GM21576 (cell line): ENCODE measurements at regions not wholly inside any gene's neighbourhood (a gene's known extent, or its start where the extent isn't known, plus 50 kb on each side); places are given as distances from the start of the nearest gene placed in this dataset.
"Not testable (repeated sequence)": the region's sequence is repeated elsewhere in the genome, so short reads cannot be mapped to it uniquely, and the experiment has no call there.

ENCODE experiments used
- ATAC-seq: cut with Tn5 transposase; IDR thresholded peaks from one replicate; pipeline ENCODE4 v1.9.1; 2021; ENCODE audit warnings: mild to moderate bottlenecking, moderate library complexity; ENCODE audit not compliant: unreplicated experiment

DNA sequence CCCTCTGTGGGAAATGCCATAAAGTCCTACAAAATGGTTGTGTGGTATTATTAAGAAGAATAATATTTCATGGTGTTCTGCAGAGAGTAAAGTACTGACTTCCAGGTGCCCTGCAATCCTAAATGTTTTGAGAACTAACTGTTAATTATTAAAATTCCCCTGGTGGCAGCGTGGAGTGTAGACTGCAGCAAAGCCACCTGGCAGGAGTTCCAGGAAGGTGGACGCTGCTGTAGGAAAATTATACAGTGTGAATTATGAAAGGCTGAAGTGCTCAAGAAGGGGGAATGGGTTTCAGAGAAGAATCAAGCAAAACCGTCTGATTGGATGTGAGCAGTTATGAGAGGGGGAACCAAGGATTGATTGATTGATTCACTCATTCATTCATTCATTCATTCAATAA, 572.4 kb upstream of the PPP2R3A start:
- no peak for ATAC-seq

DNA sequence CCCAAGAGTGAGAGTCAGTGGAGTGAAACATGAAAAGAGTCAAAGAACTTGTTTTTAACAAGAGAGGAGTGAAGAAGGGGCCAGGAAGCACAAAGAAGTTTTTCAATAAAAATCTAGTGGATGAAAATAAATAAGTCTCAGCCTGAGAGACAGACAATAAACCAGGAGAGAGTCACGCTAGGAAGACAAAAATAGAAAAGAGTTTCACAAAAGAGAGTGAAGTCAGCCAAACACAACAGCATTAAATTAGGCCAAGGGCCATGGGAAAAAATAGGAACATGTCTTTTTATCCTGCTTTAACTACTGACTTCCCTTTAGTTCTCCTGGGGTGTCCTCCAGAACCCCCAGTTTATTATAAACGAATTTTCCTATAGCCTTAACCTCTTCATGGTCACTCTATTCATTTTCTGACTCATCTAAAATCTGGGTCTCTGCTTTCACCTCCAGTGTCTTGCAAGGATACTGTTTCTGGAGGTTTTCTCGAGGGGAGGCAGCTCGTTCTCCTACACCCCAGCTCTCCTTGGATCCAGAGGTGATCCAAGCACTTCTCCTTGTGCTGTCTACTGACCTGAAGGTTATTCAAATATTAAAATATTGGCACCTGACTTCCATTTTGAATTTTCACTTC, 571.5 kb upstream of the PPP2R3A start:
- no peak for ATAC-seq

DNA sequence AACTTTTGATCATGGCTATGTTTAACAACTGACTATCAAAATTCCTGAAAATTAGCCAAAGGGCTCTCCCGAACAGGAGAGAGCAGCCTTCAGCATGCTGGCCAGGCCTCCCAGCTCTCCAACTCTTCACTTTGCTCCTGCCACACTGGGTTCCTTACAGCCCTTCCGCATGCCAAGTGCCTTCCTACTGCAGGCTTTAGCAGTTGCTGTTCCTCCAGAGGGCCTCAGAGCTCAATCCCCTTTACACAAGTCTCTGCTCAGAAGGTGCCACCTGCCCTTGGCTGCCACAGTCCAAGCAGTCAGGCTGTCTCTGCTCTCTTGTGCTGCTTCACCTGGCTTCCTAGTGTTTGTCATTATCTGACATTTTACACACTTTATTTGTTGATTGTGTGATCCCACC, 553.1 kb upstream of the PPP2R3A start:
- ATAC-seq = no peak

DNA sequence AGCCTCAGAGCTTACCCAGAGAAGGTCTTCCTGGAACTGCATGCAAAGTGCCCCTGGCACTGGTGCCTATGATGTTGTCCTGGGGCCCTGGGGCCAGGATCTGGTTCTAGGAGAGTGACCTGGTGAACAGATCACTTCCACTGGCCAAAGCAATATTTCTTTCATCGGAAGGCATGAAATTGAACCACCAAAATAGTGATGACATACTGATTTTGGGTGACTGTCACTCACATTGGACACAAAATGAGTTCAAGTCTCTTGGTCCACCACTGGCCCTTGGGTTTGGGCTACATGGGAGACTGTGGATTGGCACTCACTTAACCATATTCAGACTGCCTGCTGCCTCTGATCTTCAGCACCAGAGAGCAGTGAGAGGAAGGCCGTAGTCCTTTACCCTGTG, 549.3 kb upstream of the PPP2R3A start:
- ATAC-seq = no peak

DNA sequence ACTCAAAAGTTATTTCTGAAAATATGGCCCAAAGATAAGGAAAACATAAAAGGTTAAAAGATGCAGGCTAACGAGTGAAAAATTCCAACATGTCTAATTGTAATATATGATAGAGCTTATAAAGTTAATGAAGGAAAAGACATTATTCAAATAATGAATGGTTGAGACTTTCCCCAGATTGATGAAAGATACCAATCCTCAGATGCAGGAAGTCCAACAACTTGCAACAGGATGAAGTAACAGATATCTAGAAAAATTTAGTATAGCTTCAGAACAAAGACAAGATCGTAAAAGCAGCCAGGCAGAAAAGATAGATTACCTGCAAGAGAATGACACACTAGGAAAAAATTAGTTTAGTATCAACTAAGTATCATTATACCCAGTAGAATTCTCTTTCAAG, 546.4 kb upstream of the PPP2R3A start:
- no peak for ATAC-seq

DNA sequence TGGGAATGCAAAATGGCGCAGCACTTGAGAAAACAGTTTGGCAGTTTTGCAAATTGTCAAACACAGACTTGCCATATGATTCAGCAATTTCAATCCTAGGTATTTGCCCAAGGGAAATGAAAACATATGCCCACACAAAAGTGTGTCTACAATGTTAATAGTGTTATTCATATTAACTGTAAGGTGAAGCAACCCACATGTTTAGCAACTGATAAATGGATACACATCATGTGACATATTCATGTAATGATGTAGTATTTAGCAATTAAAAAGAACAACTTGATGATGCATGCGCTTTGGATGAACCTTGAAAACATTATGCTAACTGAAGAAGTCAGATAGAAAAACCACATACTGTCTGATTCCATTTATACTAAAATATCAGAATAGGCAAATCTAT, 539.0 kb upstream of the PPP2R3A start:
- no peak for ATAC-seq

DNA sequence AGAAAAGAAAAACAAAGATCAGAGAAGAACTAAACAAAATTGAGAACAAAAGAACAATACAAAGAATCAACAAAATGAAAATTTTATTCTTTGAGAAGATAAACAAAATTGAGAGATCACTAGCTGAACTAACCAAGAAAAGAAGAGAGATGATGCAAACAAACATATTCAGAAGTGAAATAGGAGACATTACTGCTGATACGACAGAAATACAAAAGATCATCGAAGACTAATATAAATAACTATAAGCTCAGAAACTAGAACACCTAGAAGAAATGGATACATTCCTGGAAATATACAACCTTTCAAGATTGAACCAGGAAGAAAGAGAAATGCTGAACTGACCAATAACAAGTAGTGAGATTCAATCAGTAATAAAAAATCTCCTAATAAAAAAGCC, 533.1 kb upstream of the PPP2R3A start:
- ATAC-seq = no peak

DNA sequence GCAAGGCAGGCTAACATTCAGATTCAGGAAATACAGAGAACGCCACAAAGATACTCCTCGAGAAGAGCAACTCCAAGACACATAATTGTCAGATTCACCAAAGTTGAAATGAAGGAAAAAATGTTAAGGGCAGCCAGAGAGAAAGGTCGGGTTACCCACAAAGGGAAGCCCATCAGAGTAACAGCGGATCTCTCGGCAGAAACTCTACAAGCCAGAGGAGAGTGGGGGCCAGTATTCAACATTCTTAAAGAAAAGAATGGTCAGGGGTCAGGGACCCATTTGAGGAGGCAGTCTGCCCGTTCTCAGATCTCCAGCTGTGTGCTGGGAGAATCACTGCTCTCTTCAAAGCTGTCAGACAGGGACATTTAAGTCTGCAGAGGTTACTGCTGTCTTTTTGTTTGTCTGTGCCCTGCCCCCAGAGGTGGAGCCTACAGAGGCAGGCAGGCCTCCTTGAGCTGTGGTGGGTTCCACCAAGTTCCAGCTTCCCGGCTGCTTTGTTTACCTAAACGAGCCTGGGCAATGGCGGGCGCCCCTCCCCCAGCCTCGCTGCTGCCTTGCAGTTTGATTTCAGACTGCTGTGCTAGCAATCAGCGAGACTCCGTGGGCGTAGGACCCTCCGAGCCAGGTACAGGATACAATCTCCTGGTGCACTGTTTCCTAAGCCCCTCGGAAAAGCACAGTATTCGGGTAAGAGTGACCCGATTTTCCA, 526.5 kb upstream of the PPP2R3A start:
- not testable (repeated sequence) for ATAC-seq

DNA sequence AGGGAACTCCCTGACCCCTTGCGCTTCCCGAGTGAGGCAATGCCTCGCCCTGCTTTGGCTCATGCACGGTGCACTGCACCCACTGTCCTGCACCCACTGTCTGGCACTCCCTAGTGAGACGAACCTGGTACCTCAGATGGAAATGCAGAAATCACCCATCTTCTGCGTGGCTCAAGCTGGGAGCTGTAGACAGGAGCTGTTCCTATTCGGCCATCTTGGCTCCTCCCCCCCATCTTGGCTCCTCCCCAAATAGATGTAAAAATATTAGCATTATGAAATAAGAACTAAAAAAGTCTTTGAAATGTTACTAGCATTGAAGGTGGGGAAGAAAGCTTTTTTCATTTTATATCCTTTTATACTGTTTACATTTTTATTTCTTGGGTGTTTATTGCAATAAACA, 525.9 kb upstream of the PPP2R3A start:
- not testable (repeated sequence) for ATAC-seq

DNA sequence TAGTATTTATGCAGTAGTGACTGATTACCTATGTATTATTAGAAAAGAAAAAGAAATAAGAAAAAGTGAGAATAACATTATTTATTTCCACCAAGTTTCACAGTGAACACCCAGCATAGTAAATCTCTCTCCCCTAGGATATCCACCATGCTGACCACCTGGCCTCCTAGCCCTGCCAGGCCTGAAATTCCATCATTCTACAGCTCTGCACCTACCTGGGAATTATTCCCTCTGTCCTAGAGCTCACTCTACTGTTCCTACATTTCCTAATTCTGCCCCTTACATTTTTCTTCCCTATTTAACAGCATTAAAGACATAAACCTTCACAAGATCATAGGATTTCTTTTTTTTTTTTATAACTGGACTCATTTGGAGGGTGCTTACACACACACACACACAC, 525.3 kb upstream of the PPP2R3A start:
- no peak for ATAC-seq

DNA sequence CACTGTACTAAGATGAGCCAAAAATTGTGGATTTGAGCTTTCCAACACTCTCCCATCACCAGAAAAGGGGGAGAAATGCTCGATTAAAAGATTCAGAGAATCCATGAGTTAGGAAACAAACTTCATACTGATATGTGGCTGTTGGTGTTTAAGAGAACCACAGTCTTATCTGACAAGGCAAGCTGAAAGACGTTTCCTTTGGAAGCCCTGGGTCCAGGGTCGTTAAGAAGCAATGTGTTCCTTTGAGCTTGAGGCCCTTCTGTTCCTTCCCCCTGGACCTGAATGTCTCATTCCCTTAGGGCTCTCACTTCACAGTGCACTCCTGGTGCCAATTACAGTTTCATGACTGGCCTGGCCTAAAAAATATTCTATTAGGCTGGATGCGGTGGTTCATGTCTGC, 524.8 kb upstream of the PPP2R3A start:
- ATAC-seq = no peak

DNA sequence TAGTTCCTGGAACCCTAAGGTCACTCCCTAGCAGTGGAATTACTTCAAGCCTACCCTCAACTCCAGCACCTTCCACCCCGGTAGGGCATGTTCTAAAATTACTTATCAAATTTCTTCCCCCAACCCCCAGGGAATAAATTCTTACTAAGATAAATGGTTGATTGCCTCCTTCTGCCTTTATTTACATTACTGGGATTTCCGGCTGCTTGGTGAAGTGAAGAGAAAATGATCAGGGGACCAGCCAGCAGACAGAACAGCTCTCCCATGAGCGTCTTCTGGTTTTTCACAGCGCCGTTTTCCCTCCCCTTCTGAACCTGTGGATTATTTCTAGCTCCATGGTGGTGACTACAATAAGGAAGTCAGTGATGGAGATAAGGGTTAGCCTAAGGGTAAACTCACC, 521.5 kb upstream of the PPP2R3A start:
- no peak for ATAC-seq

DNA sequence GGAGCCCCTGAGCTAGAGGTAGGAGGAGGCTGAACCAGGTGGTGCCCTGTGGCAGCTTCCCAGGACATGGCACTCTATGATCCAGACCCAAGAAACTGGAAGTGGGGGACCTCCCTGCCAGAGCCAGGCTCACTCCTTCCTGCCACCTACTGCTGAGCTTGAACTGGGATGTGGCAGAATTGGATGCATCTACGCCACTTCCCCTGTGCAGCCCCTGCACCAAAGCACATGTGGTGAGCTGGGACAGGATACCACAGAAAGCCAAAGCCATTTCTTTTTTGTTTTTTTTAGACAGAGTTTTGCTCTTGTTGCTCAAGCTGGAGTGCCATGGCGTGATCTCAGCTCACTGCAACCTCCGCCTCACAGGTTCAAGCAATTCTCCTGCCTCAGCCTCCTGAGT, 518.0 kb upstream of the PPP2R3A start:
- no peak for ATAC-seq

DNA sequence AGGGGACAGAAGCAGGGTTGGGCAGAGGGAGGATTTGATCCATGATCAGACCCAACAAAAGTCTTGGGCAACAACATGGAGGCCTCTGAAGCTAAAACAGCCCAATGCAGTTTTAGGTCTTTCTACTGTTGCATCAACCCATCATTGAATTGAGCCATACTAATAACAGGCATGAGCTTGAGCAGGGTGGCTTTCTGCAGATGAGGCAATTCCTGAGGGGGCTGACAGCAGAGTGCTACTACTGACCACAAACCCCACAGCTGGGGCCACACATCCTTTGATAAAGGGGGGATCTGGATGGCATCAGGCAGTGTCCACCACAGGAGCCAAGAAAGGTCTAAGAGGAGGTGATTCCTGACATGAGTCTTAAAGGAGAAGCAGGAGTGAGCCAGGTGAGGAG, 517.0 kb upstream of the PPP2R3A start:
- no peak for ATAC-seq

DNA sequence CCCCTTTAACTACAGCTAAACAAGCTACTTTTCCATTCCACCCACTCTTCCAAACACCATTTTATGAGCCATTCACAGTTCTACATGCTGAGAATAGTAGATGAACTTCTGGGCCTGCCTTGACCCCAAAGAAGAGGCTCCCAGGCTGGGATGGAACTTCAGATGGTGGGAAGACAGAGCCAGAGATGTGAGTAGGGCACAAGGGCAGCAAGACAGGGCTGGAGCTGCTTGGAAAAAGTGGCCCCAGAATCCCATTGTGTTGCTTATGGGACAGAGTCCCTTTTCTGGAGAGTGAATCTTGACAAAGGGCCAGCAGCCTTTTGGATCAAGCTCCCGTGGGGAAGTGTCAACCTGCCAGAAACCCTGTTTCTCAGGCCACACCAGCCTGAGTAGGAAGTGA, 516.5 kb upstream of the PPP2R3A start:
- ATAC-seq = no peak

DNA sequence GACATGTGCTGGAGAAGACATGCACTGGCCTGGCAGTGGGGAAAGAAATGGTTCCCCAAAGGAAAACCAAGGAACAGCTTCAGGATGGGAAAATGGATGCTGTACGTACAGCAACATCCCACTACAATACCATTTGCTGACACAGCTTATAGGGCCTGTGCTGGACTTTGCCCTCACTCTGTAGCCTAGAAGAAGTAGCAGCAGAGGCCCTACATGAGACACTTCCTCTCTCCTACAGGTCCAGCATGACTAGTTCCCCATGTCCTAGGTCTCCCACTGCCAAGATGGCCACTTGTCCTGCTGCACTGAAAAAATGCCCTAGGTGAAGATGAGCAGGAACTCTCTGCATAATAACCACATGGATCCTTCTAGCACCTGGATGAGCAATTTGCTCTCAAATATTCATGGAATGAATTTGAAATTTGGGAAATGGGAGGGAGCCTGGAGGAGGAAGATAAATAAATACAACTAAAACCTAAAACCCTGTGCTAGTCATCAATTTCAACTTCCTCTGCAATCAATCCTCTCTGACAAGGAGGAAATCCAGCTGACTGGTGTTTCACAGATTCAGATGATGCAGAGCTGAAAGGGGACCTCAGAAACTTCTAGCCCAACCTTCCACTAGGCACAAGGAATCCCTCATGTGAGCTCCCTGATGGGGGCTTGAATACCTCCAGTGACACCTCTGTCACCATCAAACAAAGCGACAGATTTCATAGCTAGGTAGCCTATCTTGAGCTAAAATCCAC, 514.3 kb upstream of the PPP2R3A start:
- no peak for ATAC-seq

DNA sequence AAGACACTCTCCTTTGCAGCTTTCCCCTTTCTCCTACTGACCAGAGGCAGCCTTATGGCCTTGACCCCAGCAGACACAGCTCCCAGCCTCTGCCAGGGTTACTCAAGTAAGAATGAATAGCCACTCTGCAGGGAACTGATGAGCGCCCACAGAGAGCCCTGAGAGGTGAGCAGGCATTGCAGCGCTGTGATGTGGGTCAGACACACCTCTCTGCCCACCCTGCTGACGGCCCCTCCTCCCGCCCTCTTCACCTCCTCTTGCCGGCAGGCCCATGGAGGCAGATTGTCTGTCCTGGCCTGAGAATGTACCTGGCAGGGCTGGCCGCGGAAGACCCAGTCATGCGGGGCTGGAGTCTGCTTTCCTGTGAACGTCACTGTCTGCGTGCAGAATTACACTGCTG, 512.6 kb upstream of the PPP2R3A start:
- no peak for ATAC-seq

DNA sequence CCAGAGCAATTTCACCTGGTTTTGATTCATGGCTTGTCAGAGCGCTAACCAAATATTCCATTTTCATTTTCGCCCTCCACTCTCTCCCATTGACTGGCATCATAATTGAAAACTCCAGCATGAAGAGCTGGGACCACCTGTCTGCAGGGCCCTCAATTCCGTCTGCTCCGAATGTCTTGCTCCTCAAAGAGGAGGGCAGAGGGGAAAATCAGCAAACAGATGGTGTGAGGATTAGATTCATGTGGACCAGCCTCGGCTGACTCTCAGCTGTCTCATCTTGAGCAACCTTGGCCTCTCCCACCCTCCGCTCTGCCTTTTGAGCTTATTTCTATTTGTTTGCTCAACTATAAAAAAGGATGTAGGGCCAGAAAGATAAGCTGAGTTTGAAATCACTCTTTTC, 512.2 kb upstream of the PPP2R3A start:
- ATAC-seq = no peak

DNA sequence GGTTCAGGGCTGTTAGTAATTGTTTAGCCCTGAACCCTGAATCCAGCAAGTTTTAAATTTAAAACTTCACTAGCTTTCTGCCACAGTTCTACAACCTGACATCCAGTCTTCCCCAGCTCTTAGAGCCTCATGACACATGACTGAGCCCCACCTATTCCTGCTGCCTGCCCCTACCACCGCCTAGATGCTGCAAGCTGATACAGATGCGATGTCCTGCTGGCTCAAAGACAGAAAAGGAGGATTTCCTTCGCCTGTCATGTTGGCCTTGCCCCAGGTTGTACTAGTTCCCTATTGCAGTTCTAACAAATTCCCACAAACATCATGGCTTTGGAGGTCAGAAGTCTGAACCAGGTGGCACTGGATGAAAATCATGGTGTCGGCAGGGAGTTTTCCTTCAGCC, 510.6 kb upstream of the PPP2R3A start:
- ATAC-seq = no peak

DNA sequence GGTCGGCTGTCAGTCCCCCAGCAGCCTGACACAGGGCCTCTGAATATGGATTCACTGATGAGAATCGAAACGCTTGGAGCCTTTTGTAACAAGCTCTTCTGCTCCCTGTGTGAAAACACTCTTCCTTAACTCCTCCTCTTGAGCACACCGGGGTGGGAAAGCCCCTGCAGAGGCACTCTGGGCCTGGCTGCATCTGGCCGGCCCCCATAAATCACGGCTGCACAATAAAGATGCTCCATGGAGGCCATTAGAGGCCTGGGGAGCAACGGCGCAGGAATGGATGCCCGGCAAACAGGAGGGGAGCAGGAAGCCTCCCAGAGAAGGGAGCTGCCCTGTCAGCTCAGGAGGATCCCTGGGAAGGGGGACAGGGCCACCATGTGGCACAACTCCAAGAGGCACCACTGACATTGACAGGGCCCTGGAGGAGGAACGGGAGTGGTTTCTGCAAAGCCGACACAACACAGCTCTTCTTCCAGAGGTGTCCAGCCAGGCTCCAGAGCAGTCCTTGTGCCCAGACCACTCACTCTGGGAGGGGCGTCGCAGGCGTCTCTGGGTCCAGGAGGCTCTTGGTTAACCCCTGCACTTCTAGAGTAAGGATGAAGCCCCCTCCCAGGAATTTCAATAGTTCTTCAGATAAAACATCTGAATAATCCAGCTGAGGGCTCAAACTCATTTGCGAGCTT, 509.3 kb upstream of the PPP2R3A start:
- no peak for ATAC-seq

DNA sequence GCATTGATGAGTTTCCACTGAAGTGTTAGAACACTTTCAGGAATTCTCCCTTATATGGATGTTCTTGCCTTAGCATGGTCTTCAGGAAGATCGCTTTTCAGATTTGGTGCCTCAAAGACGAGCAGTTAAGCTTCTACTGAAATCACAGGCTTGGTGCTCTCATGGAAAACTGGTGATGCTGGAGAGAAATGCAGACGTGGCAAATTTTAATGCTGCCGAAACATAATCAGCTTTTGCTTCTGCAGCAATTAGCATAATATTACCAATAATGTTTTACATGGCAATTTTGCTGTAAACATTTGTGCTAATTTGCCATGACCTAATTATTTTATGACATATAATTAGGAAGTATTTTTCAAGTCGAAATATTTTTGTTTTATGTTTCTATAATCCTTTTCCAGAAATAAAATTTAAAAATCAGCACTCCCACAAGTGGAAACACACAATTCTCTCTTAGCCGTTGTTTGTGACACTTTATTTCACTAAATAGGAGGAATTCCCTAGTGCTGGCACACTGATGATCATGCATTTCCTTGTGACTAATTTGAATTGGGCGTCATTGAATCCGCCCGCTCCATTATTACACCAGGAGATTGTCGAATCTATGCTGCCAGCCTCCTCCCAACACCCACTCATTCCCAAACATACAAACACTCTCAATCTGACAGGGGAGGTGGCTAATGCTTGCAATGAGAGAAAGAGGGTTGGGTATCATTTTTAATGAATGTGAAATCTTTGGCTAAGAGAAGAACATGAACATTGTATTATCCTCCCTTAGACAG, 506.8 kb upstream of the PPP2R3A start:
- no peak for ATAC-seq
